K562 (cell line): ENCODE measurements at regions not wholly inside any gene's neighbourhood (a gene's known extent, or its start where the extent isn't known, plus 50 kb on each side); places are given as distances from the start of the nearest gene placed in this dataset.
"Not testable (repeated sequence)": the region's sequence is repeated elsewhere in the genome, so short reads cannot be mapped to it uniquely, and the experiment has no call there.

Source experiments
- ATAC-seq: fragments of 200-7000 bp; cut with Tn5 transposase; 3 replicates; pipeline ENCODE4 v1.9.1; 2020; ENCODE audit warnings: moderate library complexity
- BruUV-seq: library from RNA; stranded (reverse); fragments of 400-500 nt; replicated peaks from 2 replicates; lab custom pipeline; 2021; lab: Mats Ljungman, UMichigan
- CTCF ChIA-PET: fragments of 300-600 bp; formaldehyde crosslinking; extraction: SDS; loops from one replicate; lab custom pipeline; 2021; ENCODE audit warnings: low intra/inter-chr PET ratio; lab: Yijun Ruan, JAX
- POLR2A ChIA-PET: fragments of 300-600, 350-650 bp; sonication (Branson Sonifier 250); formaldehyde crosslinking; extraction: SDS; loops from one replicate; lab custom pipeline; 2021; ENCODE audit warnings: antibody characterized with exemption, inconsistent platforms; lab: Yijun Ruan, JAX
- DNase-seq, 4 experiments: peaks; one replicate each; pipeline versions ENCODE4 v3.0.0 to v3.0.0-alpha.2; 2011 to 2018; ENCODE audit warnings: low spot score in 3 of 4, mixed read lengths in 3 of 4; ENCODE audit errors: extremely low read depth in 1 of 4
- FAIRE-seq: peaks from 2 replicates; lab custom pipeline; 2011; peaks lifted over from hg19 to GRCh38; lab: Jason Lieb, UNC
- H2AFZ ChIP-seq: 2 replicates; pipeline ENCODE4 v1.6.0; 2011; ENCODE audit warnings: low read depth, low read length, control low read depth, inconsistent platforms
- H3K27ac ChIP-seq: fragments of 200-600 bp; 3 replicates; pipeline ENCODE4 v1.8.0; 2011; ENCODE audit warnings: low read depth, mild to moderate bottlenecking, control low read depth, inconsistent platforms, low read length, moderate library complexity, mixed read lengths; ENCODE audit errors: extremely low read depth
- H3K27me3 ChIP-seq, 2 experiments: fragments of 300-600 bp in 1 of 2; 2 replicates in 1 of 2; 3 replicates in 1 of 2; pipeline versions ENCODE4 v1.6.0 to v1.8.0; 2011; ENCODE audit warnings: inconsistent platforms in 2 of 2, low read length in 2 of 2, mild to moderate bottlenecking in 1 of 2, mixed read lengths in 1 of 2, moderate library complexity in 1 of 2; ENCODE audit not compliant: control insufficient read depth in 2 of 2, insufficient read depth in 2 of 2
- H3K36me3 ChIP-seq: fragments of 300-600 bp; 3 replicates; pipeline ENCODE4 v1.8.0; 2011; ENCODE audit warnings: mild to moderate bottlenecking, low read length, inconsistent platforms; ENCODE audit not compliant: control insufficient read depth, insufficient read depth
- H3K4me1 ChIP-seq, 2 experiments: fragments of 200-600 bp in 1 of 2; replicated peaks in 1 of 2; 2 replicates in 1 of 2; 3 replicates in 1 of 2; pipeline versions ENCODE4 v1.5.1 to v1.8.0; 2011; ENCODE audit warnings: inconsistent platforms in 2 of 2, low read length in 2 of 2, mild to moderate bottlenecking in 1 of 2, mixed read lengths in 1 of 2, moderate library complexity in 1 of 2; ENCODE audit not compliant: control insufficient read depth in 2 of 2, insufficient read depth in 2 of 2
- H3K4me2 ChIP-seq: 2 replicates; pipeline ENCODE4 v1.6.1; 2011; ENCODE audit warnings: low read length, control low read depth, inconsistent platforms, mixed read lengths; ENCODE audit not compliant: insufficient read depth
- H3K4me3 ChIP-seq: fragments of 200-600 bp; sonication (generic), shearing (Covaris generic); 2 replicates; pipeline ENCODE4 v1.5.1; 2016; ENCODE audit warnings: control low read depth, inconsistent platforms
- H3K79me2 ChIP-seq: fragments of 200-600 bp; 3 replicates; pipeline ENCODE4 v1.8.0; 2011; ENCODE audit warnings: low read length, inconsistent platforms; ENCODE audit not compliant: control insufficient read depth, insufficient read depth
- H3K9ac ChIP-seq, 2 experiments: 2 replicates each; pipeline versions ENCODE4 v1.6.0 to v1.6.1; 2011; ENCODE audit warnings: low read depth in 2 of 2, low read length in 2 of 2, control low read depth in 1 of 2, inconsistent platforms in 1 of 2, mild to moderate bottlenecking in 1 of 2, mixed read lengths in 1 of 2; ENCODE audit not compliant: insufficient read depth in 1 of 2
- H3K9me1 ChIP-seq: one replicate; pipeline ENCODE4 v1.6.0; 2011; ENCODE audit warnings: inconsistent platforms, mild to moderate bottlenecking, low read length, moderate library complexity; ENCODE audit not compliant: control insufficient read depth, insufficient read depth
- H3K9me3 ChIP-seq: replicated peaks from 2 replicates; pipeline ENCODE4 v1.5.1; 2011; ENCODE audit warnings: low read depth, low read length, inconsistent platforms; ENCODE audit not compliant: control insufficient read depth, insufficient read depth
- H4K20me1 ChIP-seq: replicated peaks from 2 replicates; pipeline ENCODE4 v1.6.1; 2011; ENCODE audit warnings: low read length, inconsistent platforms, mixed read lengths; ENCODE audit not compliant: control insufficient read depth, insufficient read depth
- ADNP ChIP-seq: fragments of 200-800 bp; sonication (Bioruptor generic); IDR thresholded peaks from 2 replicates; pipeline ENCODE4 v1.6.1; 2016; ENCODE audit warnings: missing genetic modification characterization, missing compliant biosample characterization
- ATF7 ChIP-seq: fragments of 450-650 bp; IDR thresholded peaks from 2 replicates; pipeline ENCODE4 v1.7.1; 2014; ENCODE audit warnings: mild to moderate bottlenecking, moderate library complexity
- BACH1 ChIP-seq: fragments of 200-800 bp; sonication (Bioruptor generic); IDR thresholded peaks from 2 replicates; pipeline ENCODE4 v1.6.1; 2016; ENCODE audit warnings: missing genetic modification characterization, missing compliant biosample characterization
- BCLAF1 ChIP-seq, 2 experiments: fragments of 450-650 bp in 1 of 2; IDR thresholded peaks; 2 replicates each; pipeline ENCODE4 v1.6.1; 2011 to 2017; ENCODE audit warnings: low read depth in 2 of 2, antibody characterized with exemption in 1 of 2, borderline replicate concordance in 1 of 2, low read length in 1 of 2, mild to moderate bottlenecking in 1 of 2, mixed read lengths in 1 of 2; ENCODE audit not compliant: control insufficient read depth in 1 of 2
- BCOR ChIP-seq: fragments of 450-650 bp; IDR thresholded peaks from 2 replicates; pipeline ENCODE4 v1.6.1; 2016
- CHD4 ChIP-seq: fragments of 200-600 bp; sonication (generic); IDR thresholded peaks from 3 replicates; pipeline ENCODE4 v1.6.1; 2012; ENCODE audit warnings: low read depth, mild to moderate bottlenecking, mixed read lengths, low read length, inconsistent platforms; ENCODE audit not compliant: insufficient read depth, insufficient replicate concordance, poor library complexity, severe bottlenecking
- RBM25 ChIP-seq: fragments of 200-400 bp; formaldehyde crosslinking; IDR thresholded peaks from 2 replicates; pipeline ENCODE4 v1.6.1; 2018; ENCODE audit warnings: low read length, low read depth, moderate library complexity; ENCODE audit not compliant: severe bottlenecking
- ZFP91 ChIP-seq: sonication (generic); formaldehyde crosslinking; IDR thresholded peaks from 2 replicates; pipeline ENCODE4 v1.8.0; 2022; ENCODE audit warnings: mild to moderate bottlenecking, missing genetic modification reagents
- ZNF699 ChIP-seq: fragments of 250-450 bp; sonication (Bioruptor Pico); IDR thresholded peaks from 2 replicates; pipeline ENCODE4 v1.8.0; 2021; ENCODE audit warnings: mild to moderate bottlenecking, moderate library complexity; ENCODE audit not compliant: insufficient replicate concordance
- ZNF778 ChIP-seq: fragments of 450-650 bp; formaldehyde crosslinking; IDR thresholded peaks from 2 replicates; pipeline ENCODE4 v1.4.0; 2020; ENCODE audit warnings: mild to moderate bottlenecking, moderate library complexity
- WGBS: fragments of 100-300 bp; shearing (Covaris generic); methylation state at CpG from one replicate; pipeline ENCODE4 v1.1.6; 2016; ENCODE audit warnings: low coverage, mixed read lengths; ENCODE audit not compliant: insufficient coverage; ENCODE audit errors: missing lambda C conversion rate; 5-methylcytosine and 5-hydroxymethylcytosine counted together
- in situ Hi-C: fragments of 300-500 bp; cut with MboI; formaldehyde crosslinking; loops from 4 replicates; pipeline ENCODE4 v1.15.0; 2018; ENCODE audit warnings: inconsistent platforms, mixed read lengths
- intact Hi-C: fragments of 100-400 bp; cut with micrococcal nuclease; formaldehyde crosslinking; loops from 2 replicates; pipeline ENCODE4 v1.14.2; 2022

GRCh38 chr16:86078711-86079110 lies 179.7 kb downstream of the IRF8 start:
- POLR2A ChIA-PET = interaction anchor here (0.8 kb wide), 1 partner anchor 14 kb away, joined by 3 read pairs; no protein-coding TSS in a partner anchor
- H3K79me2 ChIP-seq, H3K36me3 ChIP-seq, H3K27ac ChIP-seq, H2AFZ ChIP-seq, H3K4me2 ChIP-seq, H3K4me1 ChIP-seq, ATAC-seq, intact Hi-C loops, FAIRE-seq, H3K9me3 ChIP-seq, H3K4me3 ChIP-seq, H3K9me1 ChIP-seq, CTCF ChIA-PET, H3K9ac ChIP-seq, BruUV-seq, DNase-seq: not testable (repeated sequence)
- Histone ChIP-seq H4K20me1 (peaks cover 13% of the 10 kb centered on the region), H3K27me3 (peaks cover 24 to 57% of the 10 kb centered on the region in 2 experiments)
- TF ChIP-seq BCOR (peak; percentile 22; the same call in 1 of the 2 replicates), ADNP (peak; percentile 31; the same call in 1 of the 2 replicates), RBM25 (peak; percentile 45)
- WGBS = 23% methylated on average over 12 of the region's 13 CpGs
- in situ Hi-C loops = loop anchor here (5.0 kb wide), 1 partner anchor 439 kb away; no protein-coding TSS in a partner anchor

GRCh38 chr16:86079255-86079885 lies 180.4 kb downstream of the IRF8 start:
- intact Hi-C loops = no loop called here
- peaks cover 24 to 60% of the 10 kb centered on the region in 2 experiments for H3K27me3 ChIP-seq
- H3K27ac ChIP-seq = no peak overlapping the region
- no peak overlapping the region for H3K9ac ChIP-seq
- BruUV-seq = no TSS peak
- ATAC-seq = no peak
- no peak overlapping the region for H2AFZ ChIP-seq
- whole genome bisulfite sequencing = under 1% methylated on average over 14 of the region's 15 CpGs
- no peaks in the 10 kb centered on the region for H3K4me1 ChIP-seq
- H3K9me1 ChIP-seq = no peaks in the 10 kb centered on the region
- H3K4me2 ChIP-seq = no peak overlapping the region
- H3K9me3 ChIP-seq = no peaks in the 10 kb centered on the region
- peaks cover 13% of the 10 kb centered on the region for H4K20me1 ChIP-seq
- no peak for FAIRE-seq
- ChIA-PET CTCF (no interaction called here), POLR2A (interaction anchor here (0.6 kb wide), 1 partner anchor 10 kb away, joined by 3 read pairs; no protein-coding TSS in a partner anchor)
- H3K79me2 ChIP-seq = no peaks in the 10 kb centered on the region
- H3K36me3 ChIP-seq = no peaks in the 10 kb centered on the region
- no peak for DNase-seq
- H3K4me3 ChIP-seq = no peak overlapping the region
- in situ Hi-C loops = loop anchor here (5.0 kb wide), 1 partner anchor 438 kb away; no protein-coding TSS in a partner anchor
- no peak for TF ChIP-seq ZNF699 (CRISPR knock-in tag)
- no peak for TF ChIP-seq BACH1 (tag)
- no peak for TF ChIP-seq ATF7
- TF ChIP-seq CHD4 = no peak
- TF ChIP-seq ZNF778 (CRISPR knock-in tag) = no peak
- TF ChIP-seq BCLAF1 (IDR thresholded peaks at IDR 0.05; ENCODE audit: borderline replicate concordance in 1 of 2, control insufficient read depth in 1 of 2, low read depth in 2 of 2, low read length in 1 of 2) = no peak
- TF ChIP-seq ZFP91 (CRISPR knock-in tag) = no peak
